K562 (cell line): ENCODE measurements at regions not wholly inside any gene's neighbourhood (a gene's known extent, or its start where the extent isn't known, plus 50 kb on each side); places are given as distances from the start of the nearest gene placed in this dataset.

ENCODE experiments used
- ATAC-seq: fragments of 200-7000 bp; cut with Tn5 transposase; 3 replicates; pipeline ENCODE4 v1.9.1; 2020; ENCODE audit warnings: moderate library complexity
- BruUV-seq: library from RNA; stranded (reverse); fragments of 400-500 nt; replicated peaks from 2 replicates; lab custom pipeline; 2021; lab: Mats Ljungman, UMichigan
- CTCF ChIA-PET: fragments of 300-600 bp; formaldehyde crosslinking; extraction: SDS; loops from one replicate; lab custom pipeline; 2021; ENCODE audit warnings: low intra/inter-chr PET ratio; lab: Yijun Ruan, JAX
- POLR2A ChIA-PET: fragments of 300-600, 350-650 bp; sonication (Branson Sonifier 250); formaldehyde crosslinking; extraction: SDS; loops from one replicate; lab custom pipeline; 2021; ENCODE audit warnings: antibody characterized with exemption, inconsistent platforms; lab: Yijun Ruan, JAX
- DNase-seq, 4 experiments: peaks; one replicate each; pipeline versions ENCODE4 v3.0.0 to v3.0.0-alpha.2; 2011 to 2018; ENCODE audit warnings: low spot score in 3 of 4, mixed read lengths in 3 of 4; ENCODE audit errors: extremely low read depth in 1 of 4
- FAIRE-seq: peaks from 2 replicates; lab custom pipeline; 2011; peaks lifted over from hg19 to GRCh38; lab: Jason Lieb, UNC
- H2AFZ ChIP-seq: 2 replicates; pipeline ENCODE4 v1.6.0; 2011; ENCODE audit warnings: low read depth, low read length, control low read depth, inconsistent platforms
- H3K27ac ChIP-seq: fragments of 200-600 bp; 3 replicates; pipeline ENCODE4 v1.8.0; 2011; ENCODE audit warnings: low read depth, mild to moderate bottlenecking, control low read depth, inconsistent platforms, low read length, moderate library complexity, mixed read lengths; ENCODE audit errors: extremely low read depth
- H3K27me3 ChIP-seq, 2 experiments: fragments of 300-600 bp in 1 of 2; 2 replicates in 1 of 2; 3 replicates in 1 of 2; pipeline versions ENCODE4 v1.6.0 to v1.8.0; 2011; ENCODE audit warnings: inconsistent platforms in 2 of 2, low read length in 2 of 2, mild to moderate bottlenecking in 1 of 2, mixed read lengths in 1 of 2, moderate library complexity in 1 of 2; ENCODE audit not compliant: control insufficient read depth in 2 of 2, insufficient read depth in 2 of 2
- H3K36me3 ChIP-seq: fragments of 300-600 bp; 3 replicates; pipeline ENCODE4 v1.8.0; 2011; ENCODE audit warnings: mild to moderate bottlenecking, low read length, inconsistent platforms; ENCODE audit not compliant: control insufficient read depth, insufficient read depth
- H3K4me1 ChIP-seq, 2 experiments: fragments of 200-600 bp in 1 of 2; replicated peaks in 1 of 2; 2 replicates in 1 of 2; 3 replicates in 1 of 2; pipeline versions ENCODE4 v1.5.1 to v1.8.0; 2011; ENCODE audit warnings: inconsistent platforms in 2 of 2, low read length in 2 of 2, mild to moderate bottlenecking in 1 of 2, mixed read lengths in 1 of 2, moderate library complexity in 1 of 2; ENCODE audit not compliant: control insufficient read depth in 2 of 2, insufficient read depth in 2 of 2
- H3K4me2 ChIP-seq: 2 replicates; pipeline ENCODE4 v1.6.1; 2011; ENCODE audit warnings: low read length, control low read depth, inconsistent platforms, mixed read lengths; ENCODE audit not compliant: insufficient read depth
- H3K4me3 ChIP-seq: fragments of 200-600 bp; sonication (generic), shearing (Covaris generic); 2 replicates; pipeline ENCODE4 v1.5.1; 2016; ENCODE audit warnings: control low read depth, inconsistent platforms
- H3K79me2 ChIP-seq: fragments of 200-600 bp; 3 replicates; pipeline ENCODE4 v1.8.0; 2011; ENCODE audit warnings: low read length, inconsistent platforms; ENCODE audit not compliant: control insufficient read depth, insufficient read depth
- H3K9ac ChIP-seq, 2 experiments: 2 replicates each; pipeline versions ENCODE4 v1.6.0 to v1.6.1; 2011; ENCODE audit warnings: low read depth in 2 of 2, low read length in 2 of 2, control low read depth in 1 of 2, inconsistent platforms in 1 of 2, mild to moderate bottlenecking in 1 of 2, mixed read lengths in 1 of 2; ENCODE audit not compliant: insufficient read depth in 1 of 2
- H3K9me1 ChIP-seq: one replicate; pipeline ENCODE4 v1.6.0; 2011; ENCODE audit warnings: inconsistent platforms, mild to moderate bottlenecking, low read length, moderate library complexity; ENCODE audit not compliant: control insufficient read depth, insufficient read depth
- H3K9me3 ChIP-seq: replicated peaks from 2 replicates; pipeline ENCODE4 v1.5.1; 2011; ENCODE audit warnings: low read depth, low read length, inconsistent platforms; ENCODE audit not compliant: control insufficient read depth, insufficient read depth
- H4K20me1 ChIP-seq: replicated peaks from 2 replicates; pipeline ENCODE4 v1.6.1; 2011; ENCODE audit warnings: low read length, inconsistent platforms, mixed read lengths; ENCODE audit not compliant: control insufficient read depth, insufficient read depth
- ARID1B ChIP-seq: fragments of 450-650 bp; IDR thresholded peaks from 2 replicates; pipeline ENCODE4 v1.6.1; 2016; ENCODE audit warnings: antibody characterized with exemption, mild to moderate bottlenecking, inconsistent platforms
- C11orf30 ChIP-seq: fragments of 450-650 bp; IDR thresholded peaks from 2 replicates; pipeline ENCODE4 v1.6.1; 2016; ENCODE audit warnings: low read depth, mild to moderate bottlenecking
- KDM2B ChIP-seq: fragments of 250-450 bp; sonication (Bioruptor Pico); IDR thresholded peaks from 2 replicates; pipeline ENCODE4 v1.8.0; 2021; ENCODE audit warnings: mild to moderate bottlenecking, moderate library complexity
- ZNF347 ChIP-seq: fragments of 450-650 bp; formaldehyde crosslinking; IDR thresholded peaks from 2 replicates; pipeline ENCODE4 v1.4.0; 2020; ENCODE audit warnings: low read depth, mild to moderate bottlenecking, moderate library complexity
- ZNF740 ChIP-seq, 3 experiments: fragments of 200-800 bp in 1 of 3; sonication (Bioruptor generic) in 1 of 3; sonication (generic) in 1 of 3; formaldehyde crosslinking in 1 of 3; IDR thresholded peaks; 2 replicates each; pipeline versions ENCODE4 v1.6.1 to v1.8.0; 2016 to 2022; ENCODE audit warnings: mild to moderate bottlenecking in 2 of 3, missing compliant biosample characterization in 2 of 3, missing genetic modification characterization in 2 of 3, missing genetic modification reagents in 1 of 3
- WGBS: fragments of 100-300 bp; shearing (Covaris generic); methylation state at CpG from one replicate; pipeline ENCODE4 v1.1.6; 2016; ENCODE audit warnings: low coverage, mixed read lengths; ENCODE audit not compliant: insufficient coverage; ENCODE audit errors: missing lambda C conversion rate; 5-methylcytosine and 5-hydroxymethylcytosine counted together
- in situ Hi-C: fragments of 300-500 bp; cut with MboI; formaldehyde crosslinking; loops from 4 replicates; pipeline ENCODE4 v1.15.0; 2018; ENCODE audit warnings: inconsistent platforms, mixed read lengths
- intact Hi-C: fragments of 100-400 bp; cut with micrococcal nuclease; formaldehyde crosslinking; loops from 2 replicates; pipeline ENCODE4 v1.14.2; 2022
- TF ChIP-seq, protein P1 (sequence below): sonication (generic); formaldehyde crosslinking; IDR thresholded peaks from 2 replicates; pipeline ENCODE4 v1.8.1; 2023; ENCODE audit warnings: mild to moderate bottlenecking, missing genetic modification reagents

DNA sequence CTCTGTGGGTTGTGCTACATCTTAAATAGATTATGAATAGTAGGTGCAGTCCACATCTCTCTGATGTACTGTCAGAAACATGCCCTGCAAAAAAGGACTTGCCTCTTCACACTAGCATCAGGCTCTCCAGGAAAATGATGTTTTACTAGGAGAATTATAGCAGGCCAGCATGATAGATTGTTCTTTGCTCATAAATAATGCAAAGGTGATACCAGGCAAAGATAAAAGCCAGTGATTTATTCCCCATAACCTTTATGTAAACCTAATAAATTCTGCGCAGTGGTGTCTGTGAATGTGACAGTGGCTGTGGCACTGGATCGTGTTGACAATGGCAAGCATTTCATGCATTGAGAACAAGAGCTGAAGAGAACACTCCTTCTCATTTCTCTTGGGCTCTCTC is 646.5 kb upstream of the SEL1L start:
- TF ChIP-seq KDM2B (no peak), ARID1B (no peak), ZNF740 (CRISPR knock-in tag; IDR thresholded peaks at IDR 0.05) (no peak), ZNF740 (tag; IDR thresholded peaks at IDR 0.05) (no peak), C11orf30 (no peak), ZNF347 (CRISPR knock-in tag) (no peak)
- TF ChIP-seq, protein P1, sequence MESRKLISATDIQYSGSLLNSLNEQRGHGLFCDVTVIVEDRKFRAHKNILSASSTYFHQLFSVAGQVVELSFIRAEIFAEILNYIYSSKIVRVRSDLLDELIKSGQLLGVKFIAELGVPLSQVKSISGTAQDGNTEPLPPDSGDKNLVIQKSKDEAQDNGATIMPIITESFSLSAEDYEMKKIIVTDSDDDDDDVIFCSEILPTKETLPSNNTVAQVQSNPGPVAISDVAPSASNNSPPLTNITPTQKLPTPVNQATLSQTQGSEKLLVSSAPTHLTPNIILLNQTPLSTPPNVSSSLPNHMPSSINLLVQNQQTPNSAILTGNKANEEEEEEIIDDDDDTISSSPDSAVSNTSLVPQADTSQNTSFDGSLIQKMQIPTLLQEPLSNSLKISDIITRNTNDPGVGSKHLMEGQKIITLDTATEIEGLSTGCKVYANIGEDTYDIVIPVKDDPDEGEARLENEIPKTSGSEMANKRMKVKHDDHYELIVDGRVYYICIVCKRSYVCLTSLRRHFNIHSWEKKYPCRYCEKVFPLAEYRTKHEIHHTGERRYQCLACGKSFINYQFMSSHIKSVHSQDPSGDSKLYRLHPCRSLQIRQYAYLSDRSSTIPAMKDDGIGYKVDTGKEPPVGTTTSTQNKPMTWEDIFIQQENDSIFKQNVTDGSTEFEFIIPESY (CRISPR knock-in tag): no peak
- no peaks in the 10 kb centered on the region for H3K9me3 ChIP-seq
- FAIRE-seq (no peak), DNase-seq (no peak), ATAC-seq (no peak)
- no peaks in the 10 kb centered on the region for H3K27me3 ChIP-seq
- WGBS: 5% methylated on average over 2 of the region's 2 CpGs
- H3K27ac ChIP-seq: no peak overlapping the region
- in situ Hi-C loops: no loop called here
- H2AFZ ChIP-seq: no peak overlapping the region
- BruUV-seq: no TSS peak
- H4K20me1 ChIP-seq: no peaks in the 10 kb centered on the region
- ChIA-PET POLR2A (interaction anchor here (0.8 kb wide), 1 partner anchor 294 kb away, joined by 3 read pairs; no protein-coding TSS in a partner anchor), CTCF (no interaction called here)
- H3K4me1 ChIP-seq: no peaks in the 10 kb centered on the region
- H3K4me2 ChIP-seq: no peak overlapping the region
- intact Hi-C loops: no loop called here
- H3K4me3 ChIP-seq: no peak overlapping the region
- H3K79me2 ChIP-seq: no peaks in the 10 kb centered on the region
- no peaks in the 10 kb centered on the region for H3K9me1 ChIP-seq
- H3K9ac ChIP-seq: no peak overlapping the region
- H3K36me3 ChIP-seq: no peaks in the 10 kb centered on the region
